GM13976 (cell line): ENCODE measurements at regions not wholly inside any gene's neighbourhood (a gene's known extent, or its start where the extent isn't known, plus 50 kb on each side); places are given as distances from the start of the nearest gene placed in this dataset.

Experiments
- DNase-seq: peaks from one replicate; pipeline ENCODE4 v3.0.0; 2012; ENCODE audit warnings: low spot score
- CTCF ChIP-seq: IDR thresholded peaks from 2 replicates; pipeline ENCODE4 v1.5.1; 2012; ENCODE audit warnings: borderline replicate concordance, mild to moderate bottlenecking; ENCODE audit not compliant: insufficient read depth; ENCODE audit errors: extremely low read depth, missing control alignments, control extremely low read depth
- in situ Hi-C: fragments of 300-500 bp; cut with MboI; formaldehyde crosslinking; loops from one replicate; pipeline ENCODE4 v1.12.0; 2022; ENCODE audit warnings: low sequenced_read_pairs, mixed read lengths, inconsistent platforms; ENCODE audit not compliant: unreplicated experiment

- in situ Hi-C loops, result no loop called here
- no peak for DNase-seq
- no peak for TF ChIP-seq CTCF
Measured at GRCh38 chr6:145118224-145118623, 617.1 kb downstream of the EPM2A start.

- no peak for TF ChIP-seq CTCF
- DNase-seq, result no peak
- in situ Hi-C loops, result no loop called here
Measured at GRCh38 chr6:145119081-145119480, 616.2 kb downstream of the EPM2A start.

GRCh38 chr6:145132709-145133108 lies 602.6 kb downstream of the EPM2A start:
- TF ChIP-seq CTCF, result no peak
- in situ Hi-C loops, result no loop called here
- no peak for DNase-seq

GRCh38 chr6:145135702-145136101 lies 599.6 kb downstream of the EPM2A start:
- in situ Hi-C loops, result no loop called here
- DNase-seq, result no peak
- TF ChIP-seq CTCF, result no peak

- no peak for TF ChIP-seq CTCF
- in situ Hi-C loops, result no loop called here
Measured at GRCh38 chr6:145137425-145137824, 597.9 kb downstream of the EPM2A start.

GRCh38 chr6:145138469-145139139 lies 596.7 kb downstream of the EPM2A start:
- no peak for DNase-seq
- TF ChIP-seq CTCF, result no peak
- in situ Hi-C loops, result no loop called here

More at GRCh38 chr6:145137425-145137824, 597.9 kb downstream of the EPM2A start:
- DNase-seq, result no peak
